Aorta (tissue), 5 donors: ENCODE measurements at regions not wholly inside any gene's neighbourhood (a gene's known extent, or its start where the extent isn't known, plus 50 kb on each side); places are given as distances from the start of the nearest gene placed in this dataset.

ENCODE experiments used
- ATAC-seq: fragments of 200-7000 bp; cut with Tn5 transposase; one replicate; pipeline ENCODE4 v1.9.1; 2022; ENCODE audit warnings: moderate library complexity; ENCODE audit not compliant: low FRiP score
- DNase-seq, 2 donors: peaks; one replicate each; pipeline ENCODE4 v3.0.0-alpha.2; 2020
- H3K27ac ChIP-seq, 2 donors: one replicate each; pipeline ENCODE4 v1.5.1; 2013; ENCODE audit warnings: low read length in 2 of 2, mild to moderate bottlenecking in 2 of 2, moderate library complexity in 2 of 2, control low read depth in 1 of 2, inconsistent platforms in 1 of 2, low read depth in 1 of 2
- H3K27me3 ChIP-seq, 2 donors: one replicate each; pipeline ENCODE4 v1.6.1; 2013; ENCODE audit warnings: control low read depth in 1 of 2, low read length in 1 of 2, mild to moderate bottlenecking in 1 of 2, moderate library complexity in 1 of 2; ENCODE audit not compliant: insufficient read depth in 2 of 2, control insufficient read depth in 1 of 2
- H3K36me3 ChIP-seq, 2 donors: one replicate each; pipeline ENCODE4 v1.6.1; 2013; ENCODE audit warnings: control low read depth in 1 of 2, low read length in 1 of 2, mild to moderate bottlenecking in 1 of 2; ENCODE audit not compliant: insufficient read depth in 2 of 2, control insufficient read depth in 1 of 2
- H3K4me1 ChIP-seq, 2 donors: one replicate each; pipeline ENCODE4 v1.6.1; 2013; ENCODE audit warnings: low read length in 2 of 2, control low read depth in 1 of 2, mild to moderate bottlenecking in 1 of 2, moderate library complexity in 1 of 2; ENCODE audit not compliant: insufficient read depth in 2 of 2, control insufficient read depth in 1 of 2
- H3K4me3 ChIP-seq, 2 donors: one replicate each; pipeline ENCODE4 v1.5.1; 2013; ENCODE audit warnings: low read length in 2 of 2, control low read depth in 1 of 2, mild to moderate bottlenecking in 1 of 2
- H3K9me3 ChIP-seq: one replicate; pipeline ENCODE4 v1.6.1; 2013; ENCODE audit warnings: mild to moderate bottlenecking, low read length; ENCODE audit not compliant: control insufficient read depth
- whole genome bisulfite sequencing, 2 donors: extraction: QIAGEN DNeasy Blood & Tissue Kit; methylation state at CpG; one replicate each; pipeline ENCODE4 v1.1.7; 2013; 5-methylcytosine and 5-hydroxymethylcytosine counted together
- intact Hi-C, 2 donors: fragments of 100-400 bp; cut with DNase I; formaldehyde crosslinking; loops; one replicate each; pipeline versions ENCODE4 v1.14.2 to v1.15.0; 2022
- donor health status: healthy with polysubstance abuse.
- donor health status: Bipolar disorder and iron deficiency.
- donor health status: DM: no; HTN: no; CAD: no.
- donor health status: DM: no; HTN: no; CAD: no.
- donor health status: DM: yes; HTN: yes; CAD: no.

- no peak overlapping the region for H3K4me3 ChIP-seq
- H3K36me3 ChIP-seq, result no peaks in the 10 kb centered on the region
- no peaks in the 10 kb centered on the region for H3K27me3 ChIP-seq
- intact Hi-C loops, result no loop called here
- DNase-seq, result no peak
- no peak overlapping the region for H3K27ac ChIP-seq
- no peak for ATAC-seq
- no peaks in the 10 kb centered on the region for H3K4me1 ChIP-seq
- no peaks in the 10 kb centered on the region for H3K9me3 ChIP-seq
- 86 to 88% methylated on average over 3 of the region's 3 CpGs for WGBS, 2 donors
Measured at GRCh38 chr4:32544846-32545245, 1824.7 kb downstream of the PCDH7 start.

GRCh38 chr4:32551943-32552342 lies 1831.8 kb downstream of the PCDH7 start:
- Histone ChIP-seq H3K27ac (no peak overlapping the region), H3K9me3 (no peaks in the 10 kb centered on the region), H3K4me3 (no peak overlapping the region), H3K36me3 (no peaks in the 10 kb centered on the region), H3K4me1 (no peaks in the 10 kb centered on the region), H3K27me3 (no peaks in the 10 kb centered on the region)
- DNase-seq (no peak), ATAC-seq (no peak)
- intact Hi-C loops, result no loop called here

- H3K27ac ChIP-seq, result no peak overlapping the region
- peaks cover 0 to 2% of the 10 kb centered on the region in 2 donors for H3K4me1 ChIP-seq
- DNase-seq, result no peak
- no peaks in the 10 kb centered on the region for H3K9me3 ChIP-seq
- ATAC-seq, result no peak
- H3K36me3 ChIP-seq, result no peaks in the 10 kb centered on the region
- intact Hi-C loops, result no loop called here
- H3K27me3 ChIP-seq, result no peaks in the 10 kb centered on the region
- H3K4me3 ChIP-seq, result peak overlapping the region in 1 of 2 donors; percentile 18
- WGBS, 2 donors, result 3 to 4% methylated on average over 5 of the region's 5 CpGs
Measured at GRCh38 chr4:32560306-32560705, 1840.1 kb downstream of the PCDH7 start.

GRCh38 chr4:32562010-32562409 lies 1841.8 kb downstream of the PCDH7 start:
- H3K4me3 ChIP-seq, result no peak overlapping the region
- intact Hi-C loops, result no loop called here

GRCh38 chr4:32564626-32565025 lies 1844.5 kb downstream of the PCDH7 start:
- 17 to 44% methylated on average over 2 of the region's 2 CpGs for WGBS, 2 donors
- DNase-seq (no peak), ATAC-seq (no peak)
- peaks cover 0 to 2% of the 10 kb centered on the region in 2 donors for H3K4me1 ChIP-seq
- intact Hi-C loops, result no loop called here
- H3K27ac ChIP-seq, result no peak overlapping the region
- H3K36me3 ChIP-seq, result no peaks in the 10 kb centered on the region
- H3K9me3 ChIP-seq, result no peaks in the 10 kb centered on the region
- H3K27me3 ChIP-seq, result no peaks in the 10 kb centered on the region
- H3K4me3 ChIP-seq, result no peak overlapping the region

More at GRCh38 chr4:32562010-32562409, 1841.8 kb downstream of the PCDH7 start:
- ATAC-seq (no peak), DNase-seq (no peak)
- Histone ChIP-seq H3K9me3 (no peaks in the 10 kb centered on the region), H3K36me3 (no peaks in the 10 kb centered on the region), H3K4me1 (peaks cover 0 to 2% of the 10 kb centered on the region in 2 donors), H3K27ac (no peak overlapping the region), H3K27me3 (no peaks in the 10 kb centered on the region)
- WGBS, 2 donors, result 92 to 94% methylated on average over 3 of the region's 3 CpGs

GRCh38 chr4:32569861-32570260 lies 1849.7 kb downstream of the PCDH7 start:
- ATAC-seq (no peak), DNase-seq (no peak)
- H3K27me3 ChIP-seq, result no peaks in the 10 kb centered on the region
- no peak overlapping the region for H3K4me3 ChIP-seq
- no peak overlapping the region for H3K27ac ChIP-seq
- H3K36me3 ChIP-seq, result no peaks in the 10 kb centered on the region
- H3K4me1 ChIP-seq, result no peaks in the 10 kb centered on the region
- intact Hi-C loops, result no loop called here
- no peaks in the 10 kb centered on the region for H3K9me3 ChIP-seq

- intact Hi-C loops, result no loop called here
- Histone ChIP-seq H3K27me3 (no peaks in the 10 kb centered on the region), H3K4me1 (no peaks in the 10 kb centered on the region), H3K4me3 (no peak overlapping the region), H3K27ac (no peak overlapping the region), H3K36me3 (no peaks in the 10 kb centered on the region), H3K9me3 (no peaks in the 10 kb centered on the region)
- DNase-seq (no peak), ATAC-seq (no peak)
Measured at GRCh38 chr4:32572366-32572765, 1852.2 kb downstream of the PCDH7 start.

GRCh38 chr4:32574803-32575202 lies 1854.6 kb downstream of the PCDH7 start:
- intact Hi-C loops, result no loop called here
- no peaks in the 10 kb centered on the region for H3K36me3 ChIP-seq
- H3K27me3 ChIP-seq, result no peaks in the 10 kb centered on the region
- no peak for ATAC-seq
- H3K4me1 ChIP-seq, result no peaks in the 10 kb centered on the region
- no peak overlapping the region for H3K4me3 ChIP-seq
- no peak overlapping the region for H3K27ac ChIP-seq
- WGBS, 2 donors, result 54 to 57% methylated on average over 1 of the region's 1 CpG
- DNase-seq, result no peak
- no peaks in the 10 kb centered on the region for H3K9me3 ChIP-seq

GRCh38 chr4:32589097-32589496 lies 1868.9 kb downstream of the PCDH7 start:
- H3K27me3 ChIP-seq, result no peaks in the 10 kb centered on the region
- no peaks in the 10 kb centered on the region for H3K4me1 ChIP-seq
- H3K27ac ChIP-seq, result no peak overlapping the region
- H3K9me3 ChIP-seq, result no peaks in the 10 kb centered on the region
- no peaks in the 10 kb centered on the region for H3K36me3 ChIP-seq
- DNase-seq (no peak), ATAC-seq (no peak)
- intact Hi-C loops, result no loop called here
- H3K4me3 ChIP-seq, result no peak overlapping the region
- WGBS, 2 donors, result 2 to 15% methylated on average over 2 of the region's 2 CpGs
